Lower leg skin (tissue), 4 donors: ENCODE measurements at regions not wholly inside any gene's neighbourhood (a gene's known extent, or its start where the extent isn't known, plus 50 kb on each side); places are given as distances from the start of the nearest gene placed in this dataset.
A peak's percentile ranks its signal among the peaks of the same experiment; 100 is the strongest.

Source experiments
- DNase-seq, 2 donors: peaks; one replicate each; pipeline ENCODE4 v3.0.0-alpha.2; 2019; ENCODE audit warnings: low spot score in 2 of 2
- H3K4me3 ChIP-seq: fragments of 200-600 bp; sonication (generic); 2 replicates; pipeline ENCODE4 v1.5.1; 2017; ENCODE audit warnings: mild to moderate bottlenecking, low read depth; ENCODE audit not compliant: poor library complexity, severe bottlenecking
- CTCF ChIP-seq, 3 donors: fragments of 450-650 bp; IDR thresholded peaks; one replicate each; pipeline ENCODE4 v1.5.1; 2016; ENCODE audit warnings: antibody characterized with exemption in 3 of 3, mild to moderate bottlenecking in 3 of 3, moderate library complexity in 2 of 3
- POLR2A ChIP-seq, 2 donors: fragments of 450-650 bp; IDR thresholded peaks; one replicate each; pipeline ENCODE4 v1.6.1; 2016 to 2017; ENCODE audit warnings: antibody characterized with exemption in 2 of 2, mild to moderate bottlenecking in 1 of 2, moderate library complexity in 1 of 2
- WGBS, 2 donors: methylation state at CpG; one replicate each; pipeline ENCODE4 v1.1.5; 2018; 5-methylcytosine and 5-hydroxymethylcytosine counted together
- intact Hi-C: fragments of 100-400 bp; cut with DNase I; formaldehyde crosslinking; loops from one replicate; pipeline ENCODE4 v1.15.0; 2023; ENCODE audit warnings: low total_unique reads

GRCh38 chr14:104517426-104517825, 62.1 kb upstream of the C14orf180 start:
- intact Hi-C loops = no loop called here
- WGBS, 2 donors = 74 to 77% methylated on average over 8 of the region's 8 CpGs
- TF ChIP-seq POLR2A (IDR thresholded peaks at IDR 0.05) = no peak
- no peak for TF ChIP-seq CTCF (IDR thresholded peaks at IDR 0.05)
- no peak for DNase-seq
- H3K4me3 ChIP-seq = no peak overlapping the region

GRCh38 chr14:104517867-104518266, 61.7 kb upstream of the C14orf180 start:
- no peak for TF ChIP-seq CTCF (IDR thresholded peaks at IDR 0.05)
- TF ChIP-seq POLR2A (IDR thresholded peaks at IDR 0.05) = no peak
- no peak for DNase-seq
- WGBS, 2 donors = 89 to 90% methylated on average over 14 of the region's 14 CpGs
- H3K4me3 ChIP-seq = no peak overlapping the region
- intact Hi-C loops = no loop called here

- 78% methylated on average over 18 of the region's 18 CpGs for WGBS, 2 donors
- intact Hi-C loops = no loop called here
Observed at GRCh38 chr14:104518659-104519350, 60.8 kb upstream of the C14orf180 start.

GRCh38 chr14:104519721-104520120, 59.8 kb upstream of the C14orf180 start:
- 79 to 82% methylated on average over 8 of the region's 8 CpGs for WGBS, 2 donors
- intact Hi-C loops = no loop called here
- TF ChIP-seq CTCF (IDR thresholded peaks at IDR 0.05) = no peak
- no peak for TF ChIP-seq POLR2A (IDR thresholded peaks at IDR 0.05)
- no peak overlapping the region for H3K4me3 ChIP-seq
- no peak for DNase-seq

More at GRCh38 chr14:104518659-104519350, 60.8 kb upstream of the C14orf180 start:
- TF ChIP-seq POLR2A (IDR thresholded peaks at IDR 0.05) (no peak), CTCF (IDR thresholded peaks at IDR 0.05) (no peak)
- no peak overlapping the region for H3K4me3 ChIP-seq
- no peak for DNase-seq

GRCh38 chr14:104520620-104521410, 58.7 kb upstream of the C14orf180 start:
- WGBS, 2 donors = 83 to 90% methylated on average over 13 of the region's 13 CpGs
- intact Hi-C loops = no loop called here
- TF ChIP-seq POLR2A (IDR thresholded peaks at IDR 0.05) (no peak), CTCF (IDR thresholded peaks at IDR 0.05) (no peak)
- peak in 1 of 2 donors; percentile 72 for DNase-seq
- H3K4me3 ChIP-seq = no peak overlapping the region
